WTC11 (cell line): ENCODE measurements at regions not wholly inside any gene's neighbourhood (a gene's known extent, or its start where the extent isn't known, plus 50 kb on each side); places are given as distances from the start of the nearest gene placed in this dataset.

Experiments used
- CTCF ChIP-seq: fragments of 200-600 bp; IDR thresholded peaks from 2 replicates; pipeline ENCODE4 v1.8.0; 2022; ENCODE audit warnings: antibody characterized with exemption
- HMGA2 ChIP-seq: fragments of 250-450 bp; sonication (Bioruptor Pico); IDR thresholded peaks from 2 replicates; pipeline ENCODE4 v1.4.0; 2021; ENCODE audit warnings: mild to moderate bottlenecking, moderate library complexity
- IRF2 ChIP-seq: sonication (generic); formaldehyde crosslinking; IDR thresholded peaks from 2 replicates; pipeline ENCODE4 v1.8.0; 2022; ENCODE audit warnings: low read depth, missing genetic modification reagents, borderline replicate concordance
- NFE2L1 ChIP-seq: sonication (generic); formaldehyde crosslinking; IDR thresholded peaks from 2 replicates; pipeline ENCODE4 v1.8.1; 2023; ENCODE audit warnings: missing genetic modification reagents
- TEAD4 ChIP-seq: sonication (generic); formaldehyde crosslinking; IDR thresholded peaks from 2 replicates; pipeline ENCODE4 v1.8.0; 2022; ENCODE audit warnings: mild to moderate bottlenecking, missing genetic modification reagents
- TP53 ChIP-seq: sonication (generic); formaldehyde crosslinking; IDR thresholded peaks from 2 replicates; pipeline ENCODE4 v1.8.1; 2023; ENCODE audit warnings: mild to moderate bottlenecking, missing genetic modification reagents
- ZMAT4 ChIP-seq: fragments of 250-450 bp; sonication (Bioruptor Pico); IDR thresholded peaks from 2 replicates; pipeline ENCODE4 v1.9.0; 2021; ENCODE audit warnings: mild to moderate bottlenecking
- ZNF416 ChIP-seq: fragments of 250-450 bp; sonication (Bioruptor Pico); IDR thresholded peaks from 2 replicates; pipeline ENCODE4 v1.9.0; 2021; ENCODE audit warnings: mild to moderate bottlenecking, inconsistent platforms

GRCh38 chr2:122384768-122385333 is 629.4 kb downstream of the TSN start:
- TF ChIP-seq CTCF (no peak), IRF2 (no peak), TP53 (CRISPR knock-in tag) (no peak), ZMAT4 (CRISPR knock-in tag) (no peak), TEAD4 (no peak), HMGA2 (CRISPR knock-in tag) (no peak), NFE2L1 (CRISPR knock-in tag) (no peak), ZNF416 (CRISPR knock-in tag) (no peak)
